Kidney epithelial cell (primary cell): ENCODE measurements at regions not wholly inside any gene's neighbourhood (a gene's known extent, or its start where the extent isn't known, plus 50 kb on each side); places are given as distances from the start of the nearest gene placed in this dataset.

Experiments used
- DNase-seq: peaks from one replicate; pipeline ENCODE4 v3.0.0-alpha.2; 2010; ENCODE audit warnings: low read depth
- H3K27me3 ChIP-seq: 2 replicates; pipeline ENCODE4 v1.6.0; 2011; ENCODE audit warnings: low read length; ENCODE audit not compliant: control insufficient read depth, insufficient read depth
- H3K36me3 ChIP-seq: 2 replicates; pipeline ENCODE4 v1.5.1; 2011; ENCODE audit warnings: low read length; ENCODE audit not compliant: control insufficient read depth, insufficient read depth
- H3K4me3 ChIP-seq: 2 replicates; pipeline ENCODE4 v1.5.1; 2011; ENCODE audit warnings: low read depth, mild to moderate bottlenecking, control low read depth, low read length
- CTCF ChIP-seq: IDR thresholded peaks from 2 replicates; pipeline ENCODE4 v1.5.1; 2011; ENCODE audit warnings: mild to moderate bottlenecking, moderate library complexity, low read length, control low read depth, inconsistent platforms; ENCODE audit not compliant: insufficient read depth, poor library complexity, severe bottlenecking

GRCh38 chr17:52517176-52517575 is 358.7 kb upstream of the CA10 start:
- DNase-seq, result no peak
- TF ChIP-seq CTCF, result no peak
- no peaks in the 10 kb centered on the region for H3K27me3 ChIP-seq
- H3K36me3 ChIP-seq, result no peaks in the 10 kb centered on the region
- H3K4me3 ChIP-seq, result no peak overlapping the region

- TF ChIP-seq CTCF, result no peak
- Histone ChIP-seq H3K4me3 (no peak overlapping the region), H3K27me3 (no peaks in the 10 kb centered on the region), H3K36me3 (no peaks in the 10 kb centered on the region)
- no peak for DNase-seq
Observed at GRCh38 chr17:52515927-52516326, 357.4 kb upstream of the CA10 start.

- Histone ChIP-seq H3K36me3 (no peaks in the 10 kb centered on the region), H3K27me3 (no peaks in the 10 kb centered on the region), H3K4me3 (no peak overlapping the region)
- DNase-seq, result no peak
- no peak for TF ChIP-seq CTCF
Observed at GRCh38 chr17:52505601-52506000, 347.1 kb upstream of the CA10 start.

- no peak for DNase-seq
- no peak for TF ChIP-seq CTCF
- Histone ChIP-seq H3K36me3 (no peaks in the 10 kb centered on the region), H3K4me3 (no peak overlapping the region), H3K27me3 (no peaks in the 10 kb centered on the region)
Observed at GRCh38 chr17:52504081-52504480, 345.6 kb upstream of the CA10 start.

GRCh38 chr17:52495646-52496045 is 337.1 kb upstream of the CA10 start:
- H3K27me3 ChIP-seq, result no peaks in the 10 kb centered on the region
- DNase-seq, result no peak

More at GRCh38 chr17:52495646-52496045, 337.1 kb upstream of the CA10 start:
- TF ChIP-seq CTCF, result no peak
- H3K36me3 ChIP-seq, result no peaks in the 10 kb centered on the region
- H3K4me3 ChIP-seq, result no peak overlapping the region
